Ecto neural progenitor cell (in vitro differentiated cells): ENCODE measurements at regions not wholly inside any gene's neighbourhood (a gene's known extent, or its start where the extent isn't known, plus 50 kb on each side); places are given as distances from the start of the nearest gene placed in this dataset.
"Not testable (repeated sequence)": the region's sequence is repeated elsewhere in the genome, so short reads cannot be mapped to it uniquely, and the experiment has no call there.

Experiments used
- DNase-seq: peaks from one replicate; pipeline ENCODE4 v3.0.0-alpha.2; 2018; ENCODE audit warnings: low spot score

- DNase-seq = no peak
Measured at GRCh38 chr17:77796176-77796860, 162.2 kb upstream of the TNRC6C start.

- DNase-seq = no peak
Measured at GRCh38 chr17:77798031-77798430, 160.5 kb upstream of the TNRC6C start.

- no peak for DNase-seq
Measured at GRCh38 chr17:77798481-77798880, 160.0 kb upstream of the TNRC6C start.

GRCh38 chr17:77800816-77801215, 157.7 kb upstream of the TNRC6C start:
- no peak for DNase-seq

GRCh38 chr17:77801545-77802332, 156.8 kb upstream of the TNRC6C start:
- DNase-seq = no peak

GRCh38 chr17:77802333-77802615, 156.2 kb upstream of the TNRC6C start:
- DNase-seq = no peak

- DNase-seq = peak; percentile 81
Measured at GRCh38 chr17:77802811-77803220, 155.7 kb upstream of the TNRC6C start.

- no peak for DNase-seq
Measured at GRCh38 chr17:77803726-77804125, 154.8 kb upstream of the TNRC6C start.

GRCh38 chr17:77804796-77805426, 153.6 kb upstream of the TNRC6C start:
- DNase-seq = no peak

- DNase-seq = not testable (repeated sequence)
Measured at GRCh38 chr17:77805970-77806369, 152.5 kb upstream of the TNRC6C start.

GRCh38 chr17:77807051-77807745, 151.3 kb upstream of the TNRC6C start:
- DNase-seq = no peak

GRCh38 chr17:77807746-77808441, 150.6 kb upstream of the TNRC6C start:
- DNase-seq = no peak

- DNase-seq = no peak
Measured at GRCh38 chr17:77808686-77809425, 149.6 kb upstream of the TNRC6C start.

- no peak for DNase-seq
Measured at GRCh38 chr17:77809814-77810213, 148.7 kb upstream of the TNRC6C start.

- DNase-seq = no peak
Measured at GRCh38 chr17:77810536-77810935, 148.0 kb upstream of the TNRC6C start.

GRCh38 chr17:77811521-77811920, 147.0 kb upstream of the TNRC6C start:
- no peak for DNase-seq

GRCh38 chr17:77814091-77814772, 144.3 kb upstream of the TNRC6C start:
- DNase-seq = no peak

GRCh38 chr17:77815127-77815905, 143.2 kb upstream of the TNRC6C start:
- no peak for DNase-seq

GRCh38 chr17:77817953-77818352, 140.6 kb upstream of the TNRC6C start:
- no peak for DNase-seq

- no peak for DNase-seq
Measured at GRCh38 chr17:77819497-77819896, 139.0 kb upstream of the TNRC6C start.
